LNCAP (cell line): ENCODE measurements at regions not wholly inside any gene's neighbourhood (a gene's known extent, or its start where the extent isn't known, plus 50 kb on each side); places are given as distances from the start of the nearest gene placed in this dataset.

Experiments used
- CTCF ChIP-seq: fragments of 450-650 bp; IDR thresholded peaks from 2 replicates; pipeline ENCODE4 v1.5.1; 2017; ENCODE audit warnings: mild to moderate bottlenecking

GRCh38 chr22:49162841-49163240, 664.8 kb downstream of the BRD1 start:
- no peak for TF ChIP-seq CTCF

- TF ChIP-seq CTCF, result no peak
Measured at GRCh38 chr22:49161002-49161850, 666.4 kb downstream of the BRD1 start.

- TF ChIP-seq CTCF, result no peak
Measured at GRCh38 chr22:49160261-49161001, 667.2 kb downstream of the BRD1 start.

GRCh38 chr22:49159711-49160110, 668.0 kb downstream of the BRD1 start:
- no peak for TF ChIP-seq CTCF

- no peak for TF ChIP-seq CTCF
Measured at GRCh38 chr22:49158741-49159564, 668.7 kb downstream of the BRD1 start.

- TF ChIP-seq CTCF, result no peak
Measured at GRCh38 chr22:49157529-49158339, 669.9 kb downstream of the BRD1 start.
